RPMI7951 (cell line): ENCODE measurements at regions not wholly inside any gene's neighbourhood (a gene's known extent, or its start where the extent isn't known, plus 50 kb on each side); places are given as distances from the start of the nearest gene placed in this dataset.

Experiments used
- DNase-seq: peaks from one replicate; pipeline ENCODE4 v3.0.0-alpha.2; 2012; ENCODE audit warnings: low read depth

GRCh38 chr3:99442599-99442998 lies 195.8 kb upstream of the COL8A1 start:
- no peak for DNase-seq

DNA sequence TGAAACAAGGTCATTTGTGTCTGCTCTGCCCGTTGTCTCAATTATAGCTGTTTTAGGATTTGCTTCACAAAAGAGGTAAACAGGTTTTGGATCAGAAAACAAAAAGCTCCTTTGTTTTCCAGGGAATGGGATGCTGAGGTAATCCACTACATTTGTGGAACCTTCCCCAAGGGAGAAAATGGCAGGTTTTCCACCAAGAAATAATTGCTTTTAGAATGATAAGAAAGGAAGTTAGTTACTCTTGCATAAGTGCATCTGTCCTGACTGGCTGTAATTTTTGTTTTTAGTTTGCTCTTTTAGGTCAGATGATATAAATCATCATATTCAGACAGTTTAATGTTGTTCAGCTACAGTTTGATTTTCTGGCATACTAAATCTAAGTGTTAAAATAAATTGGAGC lies 198.5 kb upstream of the COL8A1 start:
- DNase-seq, result peak; percentile 16

- DNase-seq, result no peak
Measured at GRCh38 chr3:99434190-99434589, 204.2 kb upstream of the COL8A1 start.

- DNase-seq, result no peak
Measured at GRCh38 chr3:99430348-99431134, 207.9 kb upstream of the COL8A1 start.

- no peak for DNase-seq
Measured at GRCh38 chr3:99429502-99429901, 208.9 kb upstream of the COL8A1 start.

DNA sequence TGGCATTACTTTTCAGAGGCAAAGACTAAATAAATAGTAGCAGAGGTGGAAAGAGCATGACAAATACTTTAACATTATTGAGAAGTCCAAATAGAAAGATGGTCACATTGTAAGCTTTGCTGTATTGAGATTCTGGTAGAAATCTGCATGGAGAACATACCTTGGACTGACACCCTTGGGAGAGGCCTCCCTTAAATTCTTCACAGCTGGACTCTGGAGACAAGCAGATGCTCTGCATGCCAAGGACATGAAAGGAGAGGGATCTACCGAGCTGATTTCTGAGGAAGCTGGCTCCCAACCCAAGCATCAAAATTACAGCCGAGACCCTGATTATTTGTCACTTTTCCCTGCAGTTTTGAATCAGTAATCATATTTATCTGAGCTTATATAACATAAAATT lies 212.5 kb upstream of the COL8A1 start:
- no peak for DNase-seq

DNA sequence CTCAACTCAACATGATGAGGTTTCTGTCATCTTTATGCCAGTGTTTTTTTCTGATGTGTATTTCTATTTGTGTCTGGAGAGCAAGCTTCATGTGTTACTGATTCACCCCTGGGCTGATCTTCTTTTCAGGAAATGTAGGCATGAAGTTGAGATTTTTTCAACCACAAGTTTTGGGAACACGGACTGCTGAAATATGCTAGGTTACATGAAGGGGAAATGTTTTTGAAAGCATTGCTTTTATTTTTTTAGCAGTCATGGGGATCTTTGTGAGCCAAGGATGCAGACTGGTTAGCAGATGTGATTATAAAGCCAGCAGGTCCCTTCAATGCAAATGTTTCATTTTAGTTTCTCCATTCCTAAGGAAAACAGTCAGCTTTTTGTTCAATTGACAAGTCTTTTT lies 219.3 kb upstream of the COL8A1 start:
- DNase-seq, result peak; percentile 29

- DNase-seq, result no peak
Measured at GRCh38 chr3:99418709-99419108, 219.7 kb upstream of the COL8A1 start.

- DNase-seq, result no peak
Measured at GRCh38 chr3:99418209-99418635, 220.2 kb upstream of the COL8A1 start.

DNA sequence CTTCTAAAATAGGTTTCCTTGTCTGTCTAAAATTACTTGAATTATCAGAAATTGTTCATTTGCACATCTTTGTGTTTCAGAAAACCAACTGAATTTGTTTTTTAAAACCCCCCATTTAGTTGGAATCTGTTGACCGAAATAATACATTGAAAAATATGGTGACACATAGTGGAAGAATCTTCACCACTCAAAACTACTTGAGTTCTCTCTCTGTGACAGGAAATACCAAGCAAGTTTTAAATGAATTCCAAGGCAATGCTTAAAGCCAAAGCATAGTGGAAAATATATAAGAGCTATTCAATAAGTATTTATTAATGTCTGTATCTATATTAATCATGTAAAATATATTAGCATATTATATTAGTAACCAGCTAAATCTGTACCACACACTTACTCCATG lies 224.9 kb upstream of the COL8A1 start:
- peak; percentile 64 for DNase-seq

- DNase-seq, result peak; percentile 87
Measured at GRCh38 chr3:99410789-99411311, 227.5 kb upstream of the COL8A1 start.

- no peak for DNase-seq
Measured at GRCh38 chr3:99409961-99410360, 228.4 kb upstream of the COL8A1 start.

DNA sequence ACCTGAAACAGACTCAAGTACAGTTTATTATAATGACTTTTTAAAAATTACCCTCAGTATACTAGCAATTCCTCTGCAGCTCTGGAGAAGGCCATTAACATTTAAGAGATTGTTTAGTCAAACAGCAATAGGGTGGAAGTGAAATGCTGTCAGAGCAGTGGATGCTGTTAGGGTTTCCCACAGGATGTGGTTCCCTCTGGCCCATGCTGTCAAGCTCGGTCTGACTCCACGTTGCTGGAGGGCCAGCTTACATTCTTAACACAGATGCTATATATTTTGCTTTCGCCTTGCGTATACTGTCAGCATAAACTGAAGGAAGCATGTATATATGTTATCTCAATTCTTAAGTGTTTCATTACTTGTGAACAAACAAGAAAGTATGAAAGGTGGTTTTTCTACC lies 231.1 kb upstream of the COL8A1 start:
- DNase-seq, result peak; percentile 52

GRCh38 chr3:99402755-99403154 lies 235.6 kb upstream of the COL8A1 start:
- no peak for DNase-seq

- DNase-seq, result no peak
Measured at GRCh38 chr3:99400352-99400751, 238.0 kb upstream of the COL8A1 start.

DNA sequence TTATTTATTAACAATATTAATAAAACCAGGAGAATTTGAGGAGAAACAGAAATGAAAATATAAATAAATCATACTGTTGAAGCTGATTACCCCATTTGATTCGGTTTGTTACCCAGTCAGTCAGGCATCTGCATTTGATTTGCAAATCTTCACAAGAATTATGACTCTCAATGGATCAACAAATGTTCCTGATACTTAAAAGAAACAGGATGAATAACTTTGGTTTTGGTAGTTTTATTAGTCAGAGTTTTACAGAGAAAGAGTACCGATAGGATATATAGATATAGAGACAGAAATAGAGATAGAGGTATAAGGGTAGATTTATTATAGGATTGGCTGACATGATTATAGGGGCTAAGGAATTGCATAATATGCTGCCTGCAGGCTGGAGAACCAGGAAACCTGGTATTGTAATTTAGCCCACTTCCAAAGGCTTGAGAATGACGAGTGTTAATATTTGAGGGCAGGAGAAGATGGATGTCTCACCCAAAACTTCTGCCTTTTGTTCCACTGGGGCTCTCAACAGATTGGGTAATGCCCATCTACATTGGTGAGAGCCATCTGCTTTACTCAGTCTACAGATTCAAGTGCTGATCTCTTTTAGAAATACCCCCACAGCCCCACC lies 241.6 kb upstream of the COL8A1 start:
- DNase-seq, result peak; percentile 22

DNA sequence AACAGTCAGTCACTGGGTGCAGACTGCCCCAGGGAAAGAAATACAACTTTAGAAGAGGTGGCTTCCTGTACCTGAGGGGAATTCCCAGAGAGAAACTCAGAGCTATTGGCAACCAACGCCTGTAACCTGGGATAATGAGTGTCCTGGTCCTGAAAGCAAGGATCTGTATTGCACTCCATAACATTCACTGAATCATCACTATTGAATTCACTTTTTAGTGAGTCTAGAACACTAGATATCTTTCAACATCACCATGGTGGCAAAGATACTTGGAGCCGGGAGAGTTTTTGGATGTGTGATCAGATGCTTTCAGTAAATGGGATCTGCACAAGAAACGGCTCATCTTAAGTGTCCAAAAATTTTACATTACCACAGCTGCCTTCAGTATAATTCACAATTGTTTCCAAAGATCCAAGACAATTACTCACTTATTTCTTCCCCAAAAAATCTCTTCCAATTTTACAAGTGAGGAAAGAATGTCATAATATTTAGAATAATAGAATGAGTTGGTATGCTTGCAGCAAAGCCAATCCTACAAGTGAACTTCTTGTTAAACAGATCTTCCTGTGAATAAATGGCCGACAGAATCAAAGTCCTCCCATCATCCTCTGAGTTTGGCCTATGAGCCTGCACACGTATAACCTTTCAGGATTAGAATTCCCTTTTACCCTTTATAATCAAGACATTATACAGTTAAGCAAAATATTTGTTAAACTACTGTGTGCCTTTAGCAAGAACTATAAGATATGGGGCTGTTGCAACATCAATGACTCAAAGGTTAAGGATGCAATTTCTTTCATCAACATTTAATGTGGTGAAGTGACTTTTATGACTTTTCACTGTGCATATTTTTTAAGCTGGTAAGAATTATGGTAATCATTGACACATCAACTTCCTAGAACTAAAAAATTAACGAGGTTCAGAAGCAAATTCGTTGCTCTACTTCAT lies 243.3 kb upstream of the COL8A1 start:
- DNase-seq, result peak; percentile 81

GRCh38 chr3:99393961-99394360 lies 244.4 kb upstream of the COL8A1 start:
- DNase-seq, result peak; percentile 42

DNA sequence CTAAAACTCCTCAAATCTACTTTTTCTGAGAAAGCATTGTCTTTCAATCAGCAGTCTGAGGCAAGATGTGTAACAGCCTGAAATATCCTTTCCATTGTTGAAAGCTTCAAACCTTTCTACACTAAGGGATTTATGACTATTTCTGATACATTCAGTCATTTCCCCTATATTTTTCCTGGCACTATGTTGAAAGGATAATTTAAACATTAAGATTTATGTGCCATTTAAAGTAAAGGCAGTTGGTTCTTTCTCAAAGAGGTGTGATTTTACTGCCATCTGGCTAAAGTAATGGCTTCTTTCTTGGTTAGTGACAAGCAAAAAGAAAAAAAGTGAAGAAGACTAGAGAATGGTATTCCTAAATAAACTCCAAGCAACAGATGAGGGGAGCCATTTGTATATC lies 249.6 kb upstream of the COL8A1 start:
- no peak for DNase-seq

- DNase-seq, result peak; percentile 20
Measured at GRCh38 chr3:99384596-99384995, 253.8 kb upstream of the COL8A1 start.

DNA sequence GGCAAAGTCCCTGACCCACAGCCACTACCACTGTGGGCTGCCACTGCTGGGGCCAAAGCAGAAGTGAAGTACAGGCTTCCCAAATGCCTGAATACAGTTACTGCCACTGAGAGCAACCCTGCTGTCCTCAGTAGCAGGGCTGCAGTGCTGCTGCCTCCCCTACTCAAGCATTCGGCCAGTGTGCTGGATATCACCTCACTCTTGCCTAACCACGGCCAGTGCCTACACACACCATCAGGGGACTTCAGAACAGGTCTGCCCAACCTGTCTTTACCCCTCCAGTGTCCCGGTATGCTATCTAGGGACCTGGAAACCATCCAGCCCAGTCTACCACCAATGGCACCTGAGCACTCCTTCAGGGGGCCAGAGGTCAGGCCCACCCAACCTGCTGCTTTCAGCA lies 261.5 kb upstream of the COL8A1 start:
- DNase-seq, result no peak

DNA sequence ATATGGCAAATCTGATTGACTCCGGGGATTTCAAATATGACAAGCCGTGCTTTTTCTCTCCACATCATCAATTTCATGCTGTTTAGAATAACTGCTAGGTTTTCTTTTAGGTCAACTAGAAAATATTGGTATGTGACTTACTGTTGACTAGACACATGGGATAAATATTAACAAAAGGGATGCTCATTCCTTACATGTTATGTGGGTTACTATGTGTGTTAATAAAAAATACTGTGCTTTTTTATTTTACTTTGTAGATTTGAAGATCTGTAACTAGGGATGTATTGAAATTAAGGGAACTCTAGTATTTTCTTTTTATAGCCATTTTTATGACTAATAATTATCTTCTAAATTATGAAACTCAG lies 264.6 kb upstream of the COL8A1 start:
- DNase-seq, result no peak
